KMS-11 (cell line): ENCODE measurements at regions not wholly inside any gene's neighbourhood (a gene's known extent, or its start where the extent isn't known, plus 50 kb on each side); places are given as distances from the start of the nearest gene placed in this dataset.

Experiments
- H2AFZ ChIP-seq: fragments of 200-600 bp; sonication (generic); 2 replicates; pipeline ENCODE4 v1.6.1; 2016; ENCODE audit warnings: antibody characterized with exemption, mixed run types, low read depth
- H3K27ac ChIP-seq: fragments of 200-600 bp; sonication (generic); 2 replicates; pipeline ENCODE4 v1.6.1; 2016; ENCODE audit warnings: mild to moderate bottlenecking, mixed run types
- H3K27me3 ChIP-seq: fragments of 200-600 bp; sonication (generic); 2 replicates; pipeline ENCODE4 v1.6.1; 2017; ENCODE audit warnings: mild to moderate bottlenecking, low read depth, mixed run types, moderate library complexity; ENCODE audit not compliant: insufficient read depth
- H3K36me3 ChIP-seq: fragments of 200-600 bp; sonication (generic); 2 replicates; pipeline ENCODE4 v1.6.1; 2017; ENCODE audit warnings: mild to moderate bottlenecking, mixed run types; ENCODE audit not compliant: insufficient read depth
- H3K4me1 ChIP-seq: fragments of 200-600 bp; sonication (generic); 2 replicates; pipeline ENCODE4 v1.6.1; 2016; ENCODE audit warnings: mild to moderate bottlenecking, low read depth, mixed run types; ENCODE audit not compliant: poor library complexity, severe bottlenecking
- H3K4me2 ChIP-seq: fragments of 200-600 bp; sonication (generic); 2 replicates; pipeline ENCODE4 v1.7.0; 2016; ENCODE audit warnings: mild to moderate bottlenecking, mixed run types
- H3K4me3 ChIP-seq: fragments of 200-600 bp; sonication (generic); IDR thresholded peaks from 2 replicates; pipeline ENCODE4 v1.6.1; 2017; ENCODE audit warnings: low read depth, low read length, mixed read lengths; ENCODE audit not compliant: insufficient read depth
- H3K79me2 ChIP-seq: fragments of 200-600 bp; sonication (generic); 2 replicates; pipeline ENCODE4 v1.6.1; 2016; ENCODE audit warnings: low read depth, mixed run types; ENCODE audit not compliant: insufficient read depth
- H3K9ac ChIP-seq: fragments of 200-600 bp; sonication (generic); 2 replicates; pipeline ENCODE4 v1.6.1; 2016; ENCODE audit warnings: mild to moderate bottlenecking, mixed run types
- H4K20me1 ChIP-seq: fragments of 200-600 bp; sonication (generic); 2 replicates; pipeline ENCODE4 v1.6.1; 2016; ENCODE audit warnings: mild to moderate bottlenecking, mixed run types; ENCODE audit not compliant: insufficient read depth
- TF ChIP-seq, protein P1 (sequence below): fragments of 200-600 bp; sonication (generic); conservative IDR thresholded peaks from 2 replicates; pipeline ENCODE4 v1.6.1; 2017; ENCODE audit warnings: low read depth, mild to moderate bottlenecking, antibody characterized with exemption, low read length, moderate library complexity, mixed read lengths

DNA sequence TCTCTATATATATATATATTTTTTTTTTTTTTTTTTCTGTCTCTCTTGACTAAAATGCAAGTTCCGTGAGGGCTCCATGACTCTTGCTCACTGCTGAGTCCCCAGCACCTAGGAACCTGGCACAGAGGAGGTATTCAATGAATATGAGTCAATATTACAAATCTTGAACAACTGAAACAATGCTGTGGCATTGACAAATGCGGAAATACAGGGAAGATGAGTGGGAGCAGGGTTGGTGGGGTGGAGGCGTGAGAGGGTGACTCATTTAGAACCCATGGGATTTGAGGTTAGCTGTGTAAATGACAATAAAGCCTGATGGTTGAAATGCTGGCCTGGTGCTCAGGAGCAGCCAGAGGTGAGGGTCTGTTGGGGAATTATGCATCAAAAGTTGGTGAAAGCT, 121.7 kb upstream of the FUT8 start:
- no peak overlapping the region for H3K27ac ChIP-seq
- no peaks in the 10 kb centered on the region for H4K20me1 ChIP-seq
- no peak overlapping the region for H3K4me2 ChIP-seq
- no peak overlapping the region for H3K9ac ChIP-seq
- no peak overlapping the region for H2AFZ ChIP-seq
- no peak overlapping the region for H3K4me3 ChIP-seq
- no peaks in the 10 kb centered on the region for H3K36me3 ChIP-seq
- TF ChIP-seq, protein P1, sequence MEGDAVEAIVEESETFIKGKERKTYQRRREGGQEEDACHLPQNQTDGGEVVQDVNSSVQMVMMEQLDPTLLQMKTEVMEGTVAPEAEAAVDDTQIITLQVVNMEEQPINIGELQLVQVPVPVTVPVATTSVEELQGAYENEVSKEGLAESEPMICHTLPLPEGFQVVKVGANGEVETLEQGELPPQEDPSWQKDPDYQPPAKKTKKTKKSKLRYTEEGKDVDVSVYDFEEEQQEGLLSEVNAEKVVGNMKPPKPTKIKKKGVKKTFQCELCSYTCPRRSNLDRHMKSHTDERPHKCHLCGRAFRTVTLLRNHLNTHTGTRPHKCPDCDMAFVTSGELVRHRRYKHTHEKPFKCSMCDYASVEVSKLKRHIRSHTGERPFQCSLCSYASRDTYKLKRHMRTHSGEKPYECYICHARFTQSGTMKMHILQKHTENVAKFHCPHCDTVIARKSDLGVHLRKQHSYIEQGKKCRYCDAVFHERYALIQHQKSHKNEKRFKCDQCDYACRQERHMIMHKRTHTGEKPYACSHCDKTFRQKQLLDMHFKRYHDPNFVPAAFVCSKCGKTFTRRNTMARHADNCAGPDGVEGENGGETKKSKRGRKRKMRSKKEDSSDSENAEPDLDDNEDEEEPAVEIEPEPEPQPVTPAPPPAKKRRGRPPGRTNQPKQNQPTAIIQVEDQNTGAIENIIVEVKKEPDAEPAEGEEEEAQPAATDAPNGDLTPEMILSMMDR: no peak
- H3K27me3 ChIP-seq: no peaks in the 10 kb centered on the region
- H3K79me2 ChIP-seq: no peaks in the 10 kb centered on the region
- no peaks in the 10 kb centered on the region for H3K4me1 ChIP-seq

DNA sequence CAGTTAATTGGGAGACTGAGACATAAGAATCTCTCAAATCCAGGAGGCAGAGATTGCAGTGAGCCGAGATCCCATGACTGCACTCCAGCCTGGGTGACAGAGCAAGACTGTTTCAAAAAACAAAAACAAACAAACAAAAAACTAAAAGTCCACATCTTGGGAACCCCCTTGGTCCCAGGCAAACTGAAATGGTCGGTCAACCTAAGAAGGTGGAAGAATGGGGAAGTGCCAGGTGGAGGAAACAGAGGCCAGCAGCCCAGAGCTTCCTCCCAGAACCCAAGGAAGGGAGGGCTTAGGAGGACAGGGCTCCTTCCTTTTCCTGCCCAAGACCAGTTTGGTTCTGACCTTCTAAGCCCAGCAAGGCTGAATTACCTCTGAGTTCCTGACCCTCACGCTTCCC, 121.0 kb upstream of the FUT8 start:
- TF ChIP-seq, protein P1: no peak
- Histone ChIP-seq H4K20me1 (no peaks in the 10 kb centered on the region), H3K27me3 (no peaks in the 10 kb centered on the region), H2AFZ (no peak overlapping the region), H3K4me3 (no peak overlapping the region), H3K36me3 (no peaks in the 10 kb centered on the region), H3K9ac (no peak overlapping the region), H3K4me2 (no peak overlapping the region), H3K79me2 (no peaks in the 10 kb centered on the region), H3K4me1 (no peaks in the 10 kb centered on the region), H3K27ac (no peak overlapping the region)

DNA sequence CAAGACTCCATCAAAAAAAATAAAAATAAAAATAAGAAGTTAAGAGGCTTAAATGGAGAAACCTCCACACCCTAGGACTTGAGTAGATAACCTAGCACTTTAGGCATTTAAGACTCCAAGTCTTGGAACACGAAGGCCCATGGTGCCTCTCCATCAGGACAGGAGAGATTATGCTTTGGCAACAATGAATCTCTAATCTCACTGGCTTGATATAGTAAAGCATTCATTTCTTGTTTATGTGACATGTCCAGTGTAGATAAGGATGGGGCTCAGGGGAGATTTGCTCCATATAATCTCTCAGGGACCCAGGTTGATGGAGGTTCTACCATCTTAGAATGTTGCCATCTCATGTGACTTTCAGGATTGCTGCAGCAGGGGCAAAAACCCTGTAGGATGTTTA, 117.7 kb upstream of the FUT8 start:
- Histone ChIP-seq H3K4me3 (no peak overlapping the region), H3K4me2 (no peak overlapping the region), H3K27ac (no peak overlapping the region), H3K9ac (no peak overlapping the region), H3K36me3 (no peaks in the 10 kb centered on the region), H4K20me1 (no peaks in the 10 kb centered on the region), H2AFZ (no peak overlapping the region), H3K79me2 (no peaks in the 10 kb centered on the region), H3K4me1 (no peaks in the 10 kb centered on the region), H3K27me3 (no peaks in the 10 kb centered on the region)
- TF ChIP-seq, protein P1: no peak

DNA sequence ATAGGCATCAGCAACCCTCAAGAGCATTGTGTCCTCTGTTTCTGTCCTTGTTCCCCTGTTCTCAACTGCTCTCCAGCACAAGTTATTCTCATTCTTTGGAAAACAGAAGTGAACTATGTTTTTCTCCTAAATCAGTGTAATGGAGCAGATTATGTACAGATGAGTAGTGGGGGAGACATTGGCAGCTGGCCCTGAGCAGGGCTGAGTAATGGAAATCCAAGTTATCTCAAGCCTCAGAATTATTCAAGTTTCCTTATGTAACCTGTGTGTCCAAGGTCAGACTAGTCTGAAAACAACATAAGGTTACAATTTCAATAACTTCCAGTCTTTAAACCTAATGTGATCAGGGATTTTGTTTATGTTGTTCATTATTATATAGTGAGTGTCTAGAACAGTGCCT, 116.1 kb upstream of the FUT8 start:
- Histone ChIP-seq H3K27ac (no peak overlapping the region), H2AFZ (no peak overlapping the region), H3K27me3 (no peaks in the 10 kb centered on the region), H3K9ac (no peak overlapping the region), H4K20me1 (no peaks in the 10 kb centered on the region), H3K79me2 (no peaks in the 10 kb centered on the region), H3K4me2 (no peak overlapping the region), H3K4me1 (no peaks in the 10 kb centered on the region), H3K4me3 (no peak overlapping the region), H3K36me3 (no peaks in the 10 kb centered on the region)
- TF ChIP-seq, protein P1: no peak

DNA sequence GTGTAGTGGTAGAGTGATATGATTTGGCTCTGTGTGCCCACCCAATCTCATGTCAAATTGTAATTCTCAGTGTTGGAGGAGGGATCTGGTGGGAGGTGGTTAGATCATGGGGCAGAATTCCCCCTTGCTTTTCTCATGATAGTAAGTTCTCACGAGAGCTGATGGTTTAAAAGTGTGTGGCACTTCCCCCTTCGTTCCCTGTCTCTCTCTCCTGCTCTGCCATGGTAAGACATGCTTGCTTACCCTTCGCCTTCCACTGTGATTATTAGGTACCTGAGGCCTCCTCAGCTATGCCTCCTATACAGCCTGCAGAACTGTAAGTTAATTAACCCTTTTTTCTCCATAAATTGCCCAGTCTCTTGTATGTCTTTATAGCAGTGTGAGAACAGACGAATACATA, 115.7 kb upstream of the FUT8 start:
- no peaks in the 10 kb centered on the region for H4K20me1 ChIP-seq
- no peaks in the 10 kb centered on the region for H3K4me1 ChIP-seq
- no peaks in the 10 kb centered on the region for H3K27me3 ChIP-seq
- no peak overlapping the region for H3K4me2 ChIP-seq
- H3K4me3 ChIP-seq: no peak overlapping the region
- no peaks in the 10 kb centered on the region for H3K79me2 ChIP-seq
- TF ChIP-seq, protein P1: no peak
- H3K27ac ChIP-seq: no peak overlapping the region
- H3K9ac ChIP-seq: no peak overlapping the region
- no peak overlapping the region for H2AFZ ChIP-seq
- H3K36me3 ChIP-seq: no peaks in the 10 kb centered on the region
